ENCODE measurements at regions not wholly inside any gene's neighbourhood (a gene's known extent, or its start where the extent isn't known, plus 50 kb on each side); places are given as distances from the start of the nearest gene placed in this dataset.

GRCh38 chr13:84566780-84567179 lies 684.5 kb upstream of the SLITRK1 start (continued):
- no peak for TF ChIP-seq BCLAF1 (IDR thresholded peaks at IDR 0.05)
- TF ChIP-seq SIX5 (IDR thresholded peaks at IDR 0.05; ENCODE audit: low read depth, low read length, severe bottlenecking): no peak
- TF ChIP-seq CEBPB (IDR thresholded peaks at IDR 0.05; ENCODE audit: borderline replicate concordance in 1 of 2, low read depth in 2 of 2, low read length in 2 of 2): no peak
- TF ChIP-seq SMAD1 (IDR thresholded peaks at IDR 0.05; ENCODE audit: low read depth, partially characterized antibody): no peak
- TF ChIP-seq RFX5 (IDR thresholded peaks at IDR 0.05; ENCODE audit: low read depth, low read length): no peak
- TF ChIP-seq MYB (IDR thresholded peaks at IDR 0.05; ENCODE audit: borderline replicate concordance, low read depth, low read length): no peak

- BruUV-seq (replicated peaks): no TSS peak
- no peaks in the 10 kb centered on the region for H3K79me2 ChIP-seq (ENCODE audit: control insufficient read depth, insufficient read depth, low read length)
- no peak overlapping the region for H3K4me3 ChIP-seq
- in situ Hi-C loops (cut with MboI) (no loop called here), intact Hi-C loops (cut with micrococcal nuclease; ENCODE audit: unreplicated experiment) (no loop called here)
- no peaks in the 10 kb centered on the region for H4K20me1 ChIP-seq (ENCODE audit: control insufficient read depth, insufficient read depth)
- no peak overlapping the region for H3K27ac ChIP-seq (ENCODE audit: control insufficient read depth, insufficient read depth)
- no peak overlapping the region for H2AFZ ChIP-seq (ENCODE audit: control insufficient read depth, low read depth, low read length)
- SMC1A ChIA-PET (ENCODE audit: uncharacterized antibody, unreplicated experiment): interaction anchor here (1.0 to 4.5 kb wide), 10 partner anchors 10 to 103 kb away, joined by 3 to 31 read pairs (median 6); no protein-coding TSS in a partner anchor
- ATAC-seq (no peak), DNase-seq (ENCODE audit: low read depth, low spot score) (no peak), FAIRE-seq (no peak)
- CTCF ChIA-PET: interaction anchor here (0.7 to 1.3 kb wide), 5 partner anchors 10 to 85 kb away, joined by 3 to 6 read pairs (median 3); no protein-coding TSS in a partner anchor
- no peaks in the 10 kb centered on the region for H3K9me3 ChIP-seq (replicated peaks; ENCODE audit: control insufficient read depth, insufficient read depth, low read length)
- H3K4me2 ChIP-seq (ENCODE audit: control insufficient read depth, insufficient read depth): no peak overlapping the region
- 14% methylated on average over 3 of the region's 3 CpGs for WGBS (ENCODE audit: insufficient coverage, insufficient replicate concordance, low lambda C conversion rate, missing lambda C conversion rate)
- POLR2A ChIA-PET: no interaction called here
- no peak for TF ChIP-seq USF1 (IDR thresholded peaks at IDR 0.05; ENCODE audit: borderline replicate concordance, extremely low read length, insufficient read depth, low read depth, low read length)
- no peak for TF ChIP-seq EED (IDR thresholded peaks at IDR 0.05; ENCODE audit: low read depth)
- TF ChIP-seq NRF1 (conservative IDR thresholded peaks at IDR 0.05; ENCODE audit: low read depth, low read length): no peak
- TF ChIP-seq ZNF24 (IDR thresholded peaks at IDR 0.05): no peak
- no peak for TF ChIP-seq JUNB (IDR thresholded peaks at IDR 0.05)
- no peak for TF ChIP-seq JUND (IDR thresholded peaks at IDR 0.05; ENCODE audit: low read depth, low read length)
- no peak for TF ChIP-seq ATF7 (IDR thresholded peaks at IDR 0.05; ENCODE audit: low read depth)
- no peaks in the 10 kb centered on the region for H3K36me3 ChIP-seq (ENCODE audit: control insufficient read depth in 2 of 2, insufficient read depth in 2 of 2, low read length in 1 of 2)
- RAD21 ChIA-PET (ENCODE audit: unreplicated experiment): interaction anchor here (1.3 to 2.6 kb wide), 4 partner anchors 10 to 74 kb away, joined by 3 to 16 read pairs (median 8); no protein-coding TSS in a partner anchor
- no peak overlapping the region for H3K9ac ChIP-seq (ENCODE audit: control insufficient read depth, insufficient read depth, low read length)
- no peaks in the 10 kb centered on the region for H3K4me1 ChIP-seq (ENCODE audit: control insufficient read depth, insufficient read depth, low read length)
- no peaks in the 10 kb centered on the region for H3K27me3 ChIP-seq (replicated peaks in 1 of 2; ENCODE audit: control insufficient read depth in 2 of 2, insufficient read depth in 2 of 2, low read length in 1 of 2)
These were observed 681.3 kb upstream of the SLITRK1 start for GRCh38 chr13:84563611-84564010.
